CD4-positive, alpha-beta T cell treated with Interleukin-2 at 100 ng/mL for 4 hours (primary cell): ENCODE measurements at regions not wholly inside any gene's neighbourhood (a gene's known extent, or its start where the extent isn't known, plus 50 kb on each side); places are given as distances from the start of the nearest gene placed in this dataset.
"Not testable (repeated sequence)": the region's sequence is repeated elsewhere in the genome, so short reads cannot be mapped to it uniquely, and the experiment has no call there.

Experiments
- DNase-seq: peaks from one replicate; pipeline ENCODE4 v3.0.0-alpha.2; 2020; ENCODE audit warnings: low spot score

- DNase-seq: not testable (repeated sequence)
Observed at GRCh38 chr11:86166287-86166686, 78.3 kb upstream of the EED start.

- no peak for DNase-seq
Observed at GRCh38 chr11:86164106-86164505, 80.4 kb upstream of the EED start.

GRCh38 chr11:86163221-86163876 is 81.2 kb upstream of the EED start:
- DNase-seq: not testable (repeated sequence)

GRCh38 chr11:86162239-86162638 is 82.3 kb upstream of the EED start:
- DNase-seq: no peak

GRCh38 chr11:86161837-86162236 is 82.7 kb upstream of the EED start:
- DNase-seq: no peak

- DNase-seq: no peak
Observed at GRCh38 chr11:86161336-86161735, 83.2 kb upstream of the EED start.

GRCh38 chr11:86160541-86161149 is 83.9 kb upstream of the EED start:
- no peak for DNase-seq

- no peak for DNase-seq
Observed at GRCh38 chr11:86159581-86159891, 85.0 kb upstream of the EED start.

GRCh38 chr11:86158704-86159580 is 85.6 kb upstream of the EED start:
- DNase-seq: no peak

- DNase-seq: no peak
Observed at GRCh38 chr11:86157797-86158378, 86.7 kb upstream of the EED start.

- DNase-seq: no peak
Observed at GRCh38 chr11:86156397-86156955, 87.6 kb upstream of the PICALM start.

- no peak for DNase-seq
Observed at GRCh38 chr11:86155200-86155844, 86.4 kb upstream of the PICALM start.

GRCh38 chr11:86153439-86153838 is 84.6 kb upstream of the PICALM start:
- DNase-seq: no peak

- DNase-seq: no peak
Observed at GRCh38 chr11:86152901-86153300, 84.0 kb upstream of the PICALM start.

- no peak for DNase-seq
Observed at GRCh38 chr11:86152006-86152862, 83.3 kb upstream of the PICALM start.

GRCh38 chr11:86151174-86152005 is 82.5 kb upstream of the PICALM start:
- DNase-seq: no peak

- DNase-seq: no peak
Observed at GRCh38 chr11:86150847-86151173, 81.9 kb upstream of the PICALM start.

- DNase-seq: no peak
Observed at GRCh38 chr11:86149792-86150191, 80.9 kb upstream of the PICALM start.

- DNase-seq: no peak
Observed at GRCh38 chr11:86148345-86148747, 79.5 kb upstream of the PICALM start.

- DNase-seq: no peak
Observed at GRCh38 chr11:86147004-86147403, 78.1 kb upstream of the PICALM start.
